IMR-90 (cell line): ENCODE measurements at regions not wholly inside any gene's neighbourhood (a gene's known extent, or its start where the extent isn't known, plus 50 kb on each side); places are given as distances from the start of the nearest gene placed in this dataset.

Experiments used
- ATAC-seq: fragments of 200-7000 bp; cut with Tn5 transposase; 2 replicates; pipeline ENCODE4 v1.9.1; 2020; ENCODE audit warnings: low read depth, mild to moderate bottlenecking, moderate library complexity
- BruUV-seq: library from RNA; stranded (reverse); fragments of 400-500 nt; replicated peaks from 2 replicates; lab custom pipeline; 2021; lab: Mats Ljungman, UMichigan
- CTCF ChIA-PET: fragments of 300-600 bp; formaldehyde crosslinking; extraction: SDS; loops from one replicate; lab custom pipeline; 2021; ENCODE audit warnings: antibody characterized with exemption; lab: Yijun Ruan, JAX
- POLR2A ChIA-PET: fragments of 300-600 bp; sonication (Branson Sonifier 250); formaldehyde crosslinking; loops from one replicate; lab custom pipeline; 2022; ENCODE audit warnings: antibody characterized with exemption; ENCODE audit not compliant: unreplicated experiment; lab: Charles Lee
- DNase-seq: peaks from one replicate; pipeline ENCODE4 v3.0.0; 2013
- H2AFZ ChIP-seq: replicated peaks from 2 replicates; pipeline ENCODE3; 2013; ENCODE audit warnings: low read length, mild to moderate bottlenecking; ENCODE audit not compliant: poor library complexity
- H2AK5ac ChIP-seq: 2 replicates; pipeline ENCODE4 v1.6.1; 2013; ENCODE audit warnings: low read depth, low read length, inconsistent platforms
- H2AK9ac ChIP-seq: replicated peaks from 2 replicates; pipeline ENCODE3; 2013; ENCODE audit warnings: mild to moderate bottlenecking, low read depth, low read length, moderate library complexity; ENCODE audit not compliant: poor library complexity
- H2BK120ac ChIP-seq: 2 replicates; pipeline ENCODE4 v1.6.1; 2013; ENCODE audit warnings: low read depth, low read length, inconsistent platforms
- H2BK15ac ChIP-seq: 3 replicates; pipeline ENCODE4 v1.6.1; 2013; ENCODE audit warnings: low read depth, low read length, inconsistent platforms
- H2BK20ac ChIP-seq: 2 replicates; pipeline ENCODE4 v1.6.1; 2013; ENCODE audit warnings: low read depth, mild to moderate bottlenecking, inconsistent platforms, low read length, moderate library complexity
- H2BK5ac ChIP-seq: 2 replicates; pipeline ENCODE4 v1.6.1; 2013; ENCODE audit warnings: mild to moderate bottlenecking, low read depth, low read length, inconsistent platforms; ENCODE audit not compliant: poor library complexity, severe bottlenecking
- H3K14ac ChIP-seq: replicated peaks from 2 replicates; pipeline ENCODE4 v1.6.1; 2013; ENCODE audit warnings: low read depth, low read length, inconsistent platforms
- H3K18ac ChIP-seq: 2 replicates; pipeline ENCODE4 v1.6.1; 2013; ENCODE audit warnings: low read depth, low read length, control low read depth
- H3K23ac ChIP-seq: 2 replicates; pipeline ENCODE4 v1.6.1; 2013; ENCODE audit warnings: low read depth, low read length, inconsistent platforms
- H3K27ac ChIP-seq: 2 replicates; pipeline ENCODE4 v1.5.1; 2013; ENCODE audit warnings: mild to moderate bottlenecking, control low read depth, low read length; ENCODE audit not compliant: insufficient read depth
- H3K27me3 ChIP-seq: 2 replicates; pipeline ENCODE4 v1.6.1; 2013; ENCODE audit warnings: low read length; ENCODE audit not compliant: control insufficient read depth, insufficient read depth
- H3K36me3 ChIP-seq: 2 replicates; pipeline ENCODE4 v1.6.1; 2013; ENCODE audit warnings: low read length, mixed read lengths; ENCODE audit not compliant: control insufficient read depth, insufficient read depth
- H3K4ac ChIP-seq: 2 replicates; pipeline ENCODE4 v1.6.1; 2013; ENCODE audit warnings: low read depth, low read length, inconsistent platforms
- H3K4me1 ChIP-seq: 2 replicates; pipeline ENCODE4 v1.6.1; 2013; ENCODE audit warnings: low read length, mixed read lengths; ENCODE audit not compliant: control insufficient read depth, insufficient read depth
- H3K4me2 ChIP-seq: 2 replicates; pipeline ENCODE4 v1.6.1; 2013; ENCODE audit warnings: low read depth, mild to moderate bottlenecking, control low read depth, low read length, moderate library complexity
- H3K4me3 ChIP-seq: 2 replicates; pipeline ENCODE4 v1.5.1; 2013; ENCODE audit warnings: low read depth, mild to moderate bottlenecking, control low read depth, low read length, moderate library complexity; ENCODE audit not compliant: insufficient read depth
- H3K56ac ChIP-seq: 2 replicates; pipeline ENCODE4 v1.6.1; 2013; ENCODE audit warnings: low read length, inconsistent platforms; ENCODE audit not compliant: insufficient read depth; ENCODE audit errors: extremely low read depth
- H3K79me1 ChIP-seq, 2 experiments: 2 replicates each; pipeline ENCODE4 v1.6.1; 2013; ENCODE audit warnings: low read length in 2 of 2, inconsistent platforms in 1 of 2, low read depth in 1 of 2
- H3K9ac ChIP-seq: 2 replicates; pipeline ENCODE4 v1.6.1; 2013; ENCODE audit warnings: low read depth, low read length, control low read depth
- H3K9me1 ChIP-seq: 2 replicates; pipeline ENCODE4 v1.6.1; 2013; ENCODE audit warnings: low read length, inconsistent platforms; ENCODE audit not compliant: insufficient read depth
- H3K9me3 ChIP-seq: 2 replicates; pipeline ENCODE4 v1.6.1; 2013; ENCODE audit warnings: low read length; ENCODE audit not compliant: control insufficient read depth, insufficient read depth
- H4K20me1 ChIP-seq: 2 replicates; pipeline ENCODE4 v1.6.1; 2013; ENCODE audit warnings: low read length, inconsistent platforms; ENCODE audit not compliant: insufficient read depth
- H4K5ac ChIP-seq: 2 replicates; pipeline ENCODE4 v1.6.1; 2013; ENCODE audit warnings: mild to moderate bottlenecking, low read depth, low read length, control low read depth
- H4K8ac ChIP-seq, 2 experiments: 2 replicates each; pipeline ENCODE4 v1.6.1; 2013; ENCODE audit warnings: low read depth in 2 of 2, low read length in 2 of 2, control low read depth in 1 of 2, inconsistent platforms in 1 of 2
- H4K91ac ChIP-seq: 2 replicates; pipeline ENCODE4 v1.6.1; 2013; ENCODE audit warnings: low read depth, low read length, inconsistent platforms; ENCODE audit not compliant: insufficient read depth
- BHLHE40 ChIP-seq: fragments of 150-350 bp; IDR thresholded peaks from 2 replicates; pipeline ENCODE4 v1.6.1; 2016; ENCODE audit warnings: mild to moderate bottlenecking, low read depth, low read length
- CEBPB ChIP-seq: IDR thresholded peaks from 2 replicates; pipeline ENCODE4 v1.6.1; 2012; ENCODE audit warnings: low read depth, low read length, improper control_type of control experiment
- CHD1 ChIP-seq: IDR thresholded peaks from 2 replicates; pipeline ENCODE4 v1.6.1; 2012; ENCODE audit warnings: low read depth, low read length, improper control_type of control experiment
- FOS ChIP-seq: fragments of 150-350 bp; IDR thresholded peaks from 2 replicates; pipeline ENCODE4 v1.6.1; 2016; ENCODE audit warnings: low read depth, low read length
- MAFK ChIP-seq: IDR thresholded peaks from 2 replicates; pipeline ENCODE4 v1.6.1; 2012; ENCODE audit warnings: low read depth, low read length, improper control_type of control experiment
- MAZ ChIP-seq: IDR thresholded peaks from 2 replicates; pipeline ENCODE4 v1.6.1; 2012; ENCODE audit warnings: low read depth, mild to moderate bottlenecking, low read length, improper control_type of control experiment, moderate library complexity, borderline replicate concordance
- MXI1 ChIP-seq: IDR thresholded peaks from 2 replicates; pipeline ENCODE4 v1.6.1; 2012; ENCODE audit warnings: low read depth, mild to moderate bottlenecking, low read length, moderate library complexity, borderline replicate concordance
- NFE2L2 ChIP-seq: fragments of 150-350 bp; IDR thresholded peaks from 2 replicates; pipeline ENCODE4 v1.6.1; 2016; ENCODE audit warnings: low read depth, mild to moderate bottlenecking, low read length
- POLR2A ChIP-seq: IDR thresholded peaks from 2 replicates; pipeline ENCODE4 v1.6.1; 2012; ENCODE audit warnings: mild to moderate bottlenecking, low read depth, low read length
- RAD21 ChIP-seq: IDR thresholded peaks from 2 replicates; pipeline ENCODE4 v1.6.1; 2012; ENCODE audit warnings: low read length, improper control_type of control experiment
- RCOR1 ChIP-seq: IDR thresholded peaks from 2 replicates; pipeline ENCODE4 v1.6.1; 2012; ENCODE audit warnings: mild to moderate bottlenecking, low read length, improper control_type of control experiment; ENCODE audit not compliant: insufficient replicate concordance
- RFX5 ChIP-seq: IDR thresholded peaks from 2 replicates; pipeline ENCODE4 v1.8.0; 2012; ENCODE audit warnings: low read depth, mild to moderate bottlenecking, low read length, moderate library complexity
- SMC3 ChIP-seq: fragments of 150-350 bp; IDR thresholded peaks from 2 replicates; pipeline ENCODE4 v1.6.1; 2016; ENCODE audit warnings: low read depth, mild to moderate bottlenecking, antibody characterized with exemption, low read length, moderate library complexity
- WGBS, 2 experiments: methylation state at CpG; one replicate each; pipeline versions ENCODE4 v1.1.5 to v1.1.7; 2013; ENCODE audit warnings: missing lambda C conversion rate in 2 of 2; ENCODE audit not compliant: insufficient read length in 1 of 2; ENCODE audit errors: extremely low coverage in 2 of 2; 5-methylcytosine and 5-hydroxymethylcytosine counted together
- dilution Hi-C: fragments of 300-500 bp; cut with HindIII; formaldehyde crosslinking; loops from one replicate; pipeline ENCODE4 v1.14.3; 2018; ENCODE audit warnings: low sequenced_read_pairs; ENCODE audit not compliant: unreplicated experiment
- in situ Hi-C: fragments of 300-500 bp; cut with MboI; formaldehyde crosslinking; loops from 3 replicates; pipeline ENCODE4 v1.14.3; 2019; ENCODE audit warnings: low sequenced_read_pairs, inconsistent platforms, mixed read lengths
- intact Hi-C: fragments of 100-400 bp; cut with micrococcal nuclease; formaldehyde crosslinking; loops from 2 replicates; pipeline ENCODE4 v1.10.0; 2022
- TF ChIP-seq, protein P1 (sequence below): conservative IDR thresholded peaks from 2 replicates; pipeline ENCODE4 v1.5.1; 2012; ENCODE audit warnings: mild to moderate bottlenecking, low read depth, low read length, improper control_type of control experiment
- TF ChIP-seq, protein P2 (sequence below): fragments of 150-350 bp; IDR thresholded peaks from 2 replicates; pipeline ENCODE4 v1.6.1; 2016; ENCODE audit warnings: low read depth, mild to moderate bottlenecking, low read length, moderate library complexity, borderline replicate concordance
- TF ChIP-seq, protein P3 (sequence below): fragments of 150-350 bp; IDR thresholded peaks from 2 replicates; pipeline ENCODE4 v1.6.1; 2017; ENCODE audit warnings: mild to moderate bottlenecking, antibody characterized with exemption, low read length, low read depth

DNA sequence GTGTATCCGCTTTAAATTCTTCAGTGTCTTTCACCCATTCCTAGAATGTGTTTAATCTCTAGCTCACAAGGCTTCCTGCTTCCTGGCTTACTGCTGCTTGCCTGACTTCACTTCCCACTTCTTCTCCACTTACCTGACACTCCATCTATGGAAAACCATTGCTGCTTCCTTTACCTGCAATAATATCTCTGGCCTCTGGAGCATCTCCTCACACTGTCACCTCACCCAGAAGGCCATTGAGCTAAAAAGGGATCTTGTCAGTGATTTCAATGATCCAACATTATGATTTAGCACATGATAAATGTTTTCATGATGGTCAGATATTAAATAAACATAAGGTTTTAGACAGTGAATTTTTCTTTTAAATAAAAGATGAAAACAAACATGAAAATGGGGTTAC lies 281.1 kb downstream of the MRPS30 start:
- in situ Hi-C loops: no loop called here
- H3K4me1 ChIP-seq: no peaks in the 10 kb centered on the region
- BruUV-seq: no TSS peak

More for the DNA sequence above, 281.1 kb downstream of the MRPS30 start:
- H4K8ac ChIP-seq: no peak overlapping the region
- no CpG with 5 or more reads among the region's 1 CpG for WGBS, 2 experiments
- ATAC-seq (no peak), DNase-seq (no peak)
- TF ChIP-seq NFE2L2 (no peak), POLR2A (no peak), SMC3 (no peak), FOS (no peak), BHLHE40 (no peak), RAD21 (no peak), MXI1 (no peak), RFX5 (no peak), MAFK (no peak), MAZ (no peak), RCOR1 (no peak), CEBPB (no peak), CHD1 (no peak)
- TF ChIP-seq, protein P1, sequence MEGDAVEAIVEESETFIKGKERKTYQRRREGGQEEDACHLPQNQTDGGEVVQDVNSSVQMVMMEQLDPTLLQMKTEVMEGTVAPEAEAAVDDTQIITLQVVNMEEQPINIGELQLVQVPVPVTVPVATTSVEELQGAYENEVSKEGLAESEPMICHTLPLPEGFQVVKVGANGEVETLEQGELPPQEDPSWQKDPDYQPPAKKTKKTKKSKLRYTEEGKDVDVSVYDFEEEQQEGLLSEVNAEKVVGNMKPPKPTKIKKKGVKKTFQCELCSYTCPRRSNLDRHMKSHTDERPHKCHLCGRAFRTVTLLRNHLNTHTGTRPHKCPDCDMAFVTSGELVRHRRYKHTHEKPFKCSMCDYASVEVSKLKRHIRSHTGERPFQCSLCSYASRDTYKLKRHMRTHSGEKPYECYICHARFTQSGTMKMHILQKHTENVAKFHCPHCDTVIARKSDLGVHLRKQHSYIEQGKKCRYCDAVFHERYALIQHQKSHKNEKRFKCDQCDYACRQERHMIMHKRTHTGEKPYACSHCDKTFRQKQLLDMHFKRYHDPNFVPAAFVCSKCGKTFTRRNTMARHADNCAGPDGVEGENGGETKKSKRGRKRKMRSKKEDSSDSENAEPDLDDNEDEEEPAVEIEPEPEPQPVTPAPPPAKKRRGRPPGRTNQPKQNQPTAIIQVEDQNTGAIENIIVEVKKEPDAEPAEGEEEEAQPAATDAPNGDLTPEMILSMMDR: no peak
- TF ChIP-seq, protein P2, sequence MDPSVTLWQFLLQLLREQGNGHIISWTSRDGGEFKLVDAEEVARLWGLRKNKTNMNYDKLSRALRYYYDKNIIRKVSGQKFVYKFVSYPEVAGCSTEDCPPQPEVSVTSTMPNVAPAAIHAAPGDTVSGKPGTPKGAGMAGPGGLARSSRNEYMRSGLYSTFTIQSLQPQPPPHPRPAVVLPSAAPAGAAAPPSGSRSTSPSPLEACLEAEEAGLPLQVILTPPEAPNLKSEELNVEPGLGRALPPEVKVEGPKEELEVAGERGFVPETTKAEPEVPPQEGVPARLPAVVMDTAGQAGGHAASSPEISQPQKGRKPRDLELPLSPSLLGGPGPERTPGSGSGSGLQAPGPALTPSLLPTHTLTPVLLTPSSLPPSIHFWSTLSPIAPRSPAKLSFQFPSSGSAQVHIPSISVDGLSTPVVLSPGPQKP: no peak
- TF ChIP-seq, protein P3, sequence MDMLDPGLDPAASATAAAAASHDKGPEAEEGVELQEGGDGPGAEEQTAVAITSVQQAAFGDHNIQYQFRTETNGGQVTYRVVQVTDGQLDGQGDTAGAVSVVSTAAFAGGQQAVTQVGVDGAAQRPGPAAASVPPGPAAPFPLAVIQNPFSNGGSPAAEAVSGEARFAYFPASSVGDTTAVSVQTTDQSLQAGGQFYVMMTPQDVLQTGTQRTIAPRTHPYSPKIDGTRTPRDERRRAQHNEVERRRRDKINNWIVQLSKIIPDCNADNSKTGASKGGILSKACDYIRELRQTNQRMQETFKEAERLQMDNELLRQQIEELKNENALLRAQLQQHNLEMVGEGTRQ: no peak
- peaks cover 2% of the 10 kb centered on the region; the same call in 1 of the 2 replicates for H3K9me3 ChIP-seq
- H4K20me1 ChIP-seq: no peaks in the 10 kb centered on the region
- no peak overlapping the region for H3K27ac ChIP-seq
- no peak overlapping the region for H2BK5ac ChIP-seq
- no peak overlapping the region for H3K4ac ChIP-seq
- intact Hi-C loops (no loop called here), dilution Hi-C loops (no loop called here)
- H3K56ac ChIP-seq: no peak overlapping the region
- no peak overlapping the region for H4K5ac ChIP-seq
- H2AK9ac ChIP-seq: no peak overlapping the region
- H3K9me1 ChIP-seq: no peaks in the 10 kb centered on the region
- no peak overlapping the region for H3K4me2 ChIP-seq
- no peak overlapping the region for H3K9ac ChIP-seq
- ChIA-PET POLR2A (no interaction called here), CTCF (no interaction called here)
- H3K4me3 ChIP-seq: no peak overlapping the region
- no peak overlapping the region for H2BK20ac ChIP-seq
- H2AK5ac ChIP-seq: no peak overlapping the region
- no peak overlapping the region for H2BK120ac ChIP-seq
- no peaks in the 10 kb centered on the region for H3K79me1 ChIP-seq
- H4K91ac ChIP-seq: no peak overlapping the region
- no peaks in the 10 kb centered on the region for H3K27me3 ChIP-seq
- no peak overlapping the region for H2AFZ ChIP-seq
- H2BK15ac ChIP-seq: no peak overlapping the region
- H3K18ac ChIP-seq: no peak overlapping the region
- H3K23ac ChIP-seq: no peak overlapping the region
- no peaks in the 10 kb centered on the region for H3K36me3 ChIP-seq
- no peak overlapping the region for H3K14ac ChIP-seq
